Vagina (tissue), 2 donors: ENCODE measurements at regions not wholly inside any gene's neighbourhood (a gene's known extent, or its start where the extent isn't known, plus 50 kb on each side); places are given as distances from the start of the nearest gene placed in this dataset.

Experiments
- CTCF ChIP-seq, 3 experiments: fragments of 450-650 bp in 2 of 3; fragments of 200-600 bp in 1 of 3; sonication (generic) in 1 of 3; IDR thresholded peaks; one replicate each; pipeline ENCODE4 v1.5.1; 2017 to 2019; ENCODE audit warnings: antibody characterized with exemption in 3 of 3, mild to moderate bottlenecking in 2 of 3, moderate library complexity in 2 of 3
- POLR2AphosphoS5 ChIP-seq, 2 donors: sonication (generic); formaldehyde crosslinking; IDR thresholded peaks; one replicate each; pipeline ENCODE4 v1.9.0; 2017; ENCODE audit warnings: antibody characterized with exemption in 2 of 2, mild to moderate bottlenecking in 2 of 2, low read depth in 1 of 2; ENCODE audit not compliant: insufficient read depth in 1 of 2

- TF ChIP-seq POLR2AphosphoS5 (IDR thresholded peaks at IDR 0.05; ENCODE audit: insufficient read depth in 1 of 2, low read depth in 1 of 2) (no peak), CTCF (IDR thresholded peaks at IDR 0.05) (no peak)
These were observed 56.2 kb upstream of the IL1R1 start for GRCh38 chr2:102086150-102086872.
